GM12878 (cell line): ENCODE measurements at regions not wholly inside any gene's neighbourhood (a gene's known extent, or its start where the extent isn't known, plus 50 kb on each side); places are given as distances from the start of the nearest gene placed in this dataset.

Source experiments
- ATAC-seq: fragments of 200-7000 bp; cut with Tn5 transposase; 3 replicates; pipeline ENCODE4 v1.9.1; 2020; ENCODE audit warnings: mild to moderate bottlenecking, moderate library complexity
- BruUV-seq: library from RNA; stranded (reverse); fragments of 400-500 nt; replicated peaks from 2 replicates; lab custom pipeline; 2021; lab: Mats Ljungman, UMichigan
- CTCF ChIA-PET: fragments of 300-600 bp; sonication (Branson Sonifier 250); formaldehyde crosslinking; extraction: SDS; loops from one replicate; lab custom pipeline; 2021; ENCODE audit warnings: inconsistent platforms; lab: Yijun Ruan, JAX
- POLR2A ChIA-PET: fragments of 350-600 bp; formaldehyde crosslinking; extraction: SDS; loops from one replicate; lab custom pipeline; 2021; ENCODE audit warnings: inconsistent platforms; lab: Charles Lee
- RAD21 ChIA-PET: fragments of 300-600 bp; sonication (Branson Sonifier 250); formaldehyde crosslinking; loops from one replicate; lab custom pipeline; 2023; ENCODE audit warnings: antibody characterized with exemption; ENCODE audit not compliant: unreplicated experiment; lab: Charles Lee
- SMC1A ChIA-PET: fragments of 300-600 bp; sonication (Branson Sonifier 250); formaldehyde crosslinking; loops from one replicate; lab custom pipeline; 2023; ENCODE audit not compliant: unreplicated experiment, uncharacterized antibody; lab: Charles Lee
- DNase-seq: peaks from one replicate; pipeline ENCODE4 v3.0.0-alpha.2; 2011; ENCODE audit warnings: low read depth, low spot score
- FAIRE-seq: peaks from 3 replicates; lab custom pipeline; 2011; peaks lifted over from hg19 to GRCh38; lab: Jason Lieb, UNC
- H2AFZ ChIP-seq: 2 replicates; pipeline ENCODE4 v1.6.0; 2011; ENCODE audit warnings: low read depth, low read length, control low read depth; ENCODE audit not compliant: control insufficient read depth
- H3K27ac ChIP-seq: 2 replicates; pipeline ENCODE4 v1.5.1; 2011; ENCODE audit warnings: control low read depth; ENCODE audit not compliant: control insufficient read depth, insufficient read depth
- H3K27me3 ChIP-seq, 2 experiments: replicated peaks in 1 of 2; 2 replicates each; pipeline versions ENCODE4 v1.6.0 to v1.6.1; 2011; ENCODE audit warnings: low read length in 1 of 2; ENCODE audit not compliant: control insufficient read depth in 2 of 2, insufficient read depth in 2 of 2
- H3K36me3 ChIP-seq, 2 experiments: 2 replicates each; pipeline ENCODE4 v1.5.1; 2011; ENCODE audit warnings: low read length in 1 of 2; ENCODE audit not compliant: control insufficient read depth in 2 of 2, insufficient read depth in 2 of 2
- H3K4me1 ChIP-seq: 2 replicates; pipeline ENCODE4 v1.6.1; 2011; ENCODE audit warnings: mild to moderate bottlenecking, low read length, moderate library complexity, mixed read lengths; ENCODE audit not compliant: control insufficient read depth, insufficient read depth
- H3K4me2 ChIP-seq: 2 replicates; pipeline ENCODE4 v1.6.0; 2011; ENCODE audit warnings: control low read depth; ENCODE audit not compliant: control insufficient read depth, insufficient read depth
- H3K4me3 ChIP-seq: fragments of 200-600 bp; sonication (generic); 2 replicates; pipeline ENCODE4 v1.5.1; 2016
- H3K79me2 ChIP-seq: 2 replicates; pipeline ENCODE4 v1.6.0; 2011; ENCODE audit warnings: low read length; ENCODE audit not compliant: control insufficient read depth, insufficient read depth
- H3K9ac ChIP-seq: 2 replicates; pipeline ENCODE4 v1.8.0; 2011; ENCODE audit warnings: low read length, control low read depth, mixed read lengths; ENCODE audit not compliant: control insufficient read depth, insufficient read depth
- H3K9me3 ChIP-seq: replicated peaks from 3 replicates; pipeline ENCODE4 v1.5.1; 2011; ENCODE audit warnings: mild to moderate bottlenecking, low read length; ENCODE audit not compliant: control insufficient read depth, insufficient read depth
- H4K20me1 ChIP-seq: 2 replicates; pipeline ENCODE4 v1.6.0; 2011; ENCODE audit not compliant: control insufficient read depth, insufficient read depth
- BACH1 ChIP-seq: fragments of 450-650 bp; IDR thresholded peaks from 2 replicates; pipeline ENCODE4 v1.6.1; 2017; ENCODE audit warnings: mild to moderate bottlenecking, borderline replicate concordance
- PAX5 ChIP-seq: IDR thresholded peaks from 2 replicates; pipeline ENCODE4 v1.6.1; 2011; ENCODE audit warnings: low read depth, low read length, borderline replicate concordance
- RCOR1 ChIP-seq: conservative IDR thresholded peaks from 2 replicates; pipeline ENCODE4 v1.6.1; 2012; ENCODE audit warnings: low read depth, low read length, improper control_type of control experiment
- REST ChIP-seq: IDR thresholded peaks from 2 replicates; pipeline ENCODE4 v1.6.1; 2012; ENCODE audit warnings: mild to moderate bottlenecking, low read depth, low read length
- RUNX3 ChIP-seq: IDR thresholded peaks from 2 replicates; pipeline ENCODE4 v1.6.1; 2012; ENCODE audit warnings: low read length, inconsistent platforms
- SIN3A ChIP-seq: IDR thresholded peaks from 2 replicates; pipeline ENCODE4 v1.6.1; 2012; ENCODE audit warnings: low read depth, low read length, improper control_type of control experiment
- SMC3 ChIP-seq: IDR thresholded peaks from 2 replicates; pipeline ENCODE4 v1.6.1; 2011; ENCODE audit warnings: low read length, improper control_type of control experiment, borderline replicate concordance
- TCF12 ChIP-seq: IDR thresholded peaks from 2 replicates; pipeline ENCODE4 v1.6.1; 2011; ENCODE audit warnings: low read depth, mild to moderate bottlenecking, low read length
- ZBTB4 ChIP-seq: fragments of 450-650 bp; formaldehyde crosslinking; IDR thresholded peaks from 2 replicates; pipeline ENCODE4 v1.4.0; 2022; ENCODE audit warnings: mild to moderate bottlenecking, moderate library complexity
- ZNF592 ChIP-seq: fragments of 450-650 bp; IDR thresholded peaks from 2 replicates; pipeline ENCODE4 v1.6.1; 2017; ENCODE audit warnings: mild to moderate bottlenecking, moderate library complexity
- WGBS: methylation state at CpG from one replicate; pipeline ENCODE4 v1.1.6; 2016; ENCODE audit warnings: low lambda C conversion rate; ENCODE audit not compliant: insufficient replicate concordance, insufficient coverage; ENCODE audit errors: missing lambda C conversion rate; 5-methylcytosine and 5-hydroxymethylcytosine counted together
- in situ Hi-C: fragments of 300-500 bp; cut with MboI; formaldehyde crosslinking; loops from 9 replicates; pipeline ENCODE4 v1.14.3; 2018; ENCODE audit warnings: mixed read lengths
- intact Hi-C: fragments of 100-400 bp; cut with micrococcal nuclease; formaldehyde crosslinking; loops from one replicate; pipeline ENCODE4 v1.14.2; 2022; ENCODE audit not compliant: unreplicated experiment

GRCh38 chr2:780002-780401 lies 102.8 kb upstream of the TMEM18 start:
- H3K9ac ChIP-seq = no peak overlapping the region
- in situ Hi-C loops (no loop called here), intact Hi-C loops (no loop called here)
- FAIRE-seq = no peak
- POLR2A ChIA-PET = no interaction called here
- TF ChIP-seq BACH1 (no peak), RUNX3 (no peak), REST (no peak), RCOR1 (no peak), ZNF592 (no peak), SMC3 (no peak), SIN3A (no peak), ZBTB4 (CRISPR knock-in tag) (no peak), PAX5 (no peak), TCF12 (no peak)
- no peak for ATAC-seq
- WGBS = 45% methylated on average over 8 of the region's 9 CpGs
- DNase-seq = no peak
- no peaks in the 10 kb centered on the region for H3K4me1 ChIP-seq
- H4K20me1 ChIP-seq = no peaks in the 10 kb centered on the region
- no TSS peak for BruUV-seq
- H3K4me2 ChIP-seq = no peak overlapping the region
- SMC1A ChIA-PET = no interaction called here
- RAD21 ChIA-PET = no interaction called here
- H3K9me3 ChIP-seq = no peaks in the 10 kb centered on the region
- CTCF ChIA-PET = no interaction called here
- no peaks in the 10 kb centered on the region for H3K36me3 ChIP-seq
- H3K79me2 ChIP-seq = no peaks in the 10 kb centered on the region
- no peak overlapping the region for H2AFZ ChIP-seq
- H3K27me3 ChIP-seq = no peaks in the 10 kb centered on the region; a peak in 1 of 4 replicates
- H3K27ac ChIP-seq = no peak overlapping the region
- no peak overlapping the region for H3K4me3 ChIP-seq
